Body of pancreas (tissue), 4 donors: ENCODE measurements at regions not wholly inside any gene's neighbourhood (a gene's known extent, or its start where the extent isn't known, plus 50 kb on each side); places are given as distances from the start of the nearest gene placed in this dataset.

ENCODE experiments used
- ATAC-seq: fragments of 150-250 bp; one replicate; pipeline ENCODE4 v1.9.1; 2016
- DNase-seq, 4 donors: peaks; one replicate each; pipeline ENCODE4 v3.0.0-alpha.2; 2019
- H3K27ac ChIP-seq, 4 donors: fragments of 200-600 bp; sonication (generic); 1 replicate in 3 of 4; 2 replicates in 1 of 4; pipeline versions ENCODE4 v1.5.1 to v1.6.1; 2016 to 2019; ENCODE audit warnings: mild to moderate bottlenecking in 1 of 4, mixed read lengths in 1 of 4, moderate library complexity in 1 of 4
- H3K27me3 ChIP-seq, 2 donors: fragments of 200-600 bp; sonication (generic); one replicate each; pipeline ENCODE4 v1.6.0; 2016; ENCODE audit warnings: mild to moderate bottlenecking in 1 of 2
- H3K36me3 ChIP-seq, 2 donors: fragments of 200-600 bp; sonication (generic); replicated peaks in 1 of 2; 2 replicates each; pipeline ENCODE4 v1.5.1; 2016; ENCODE audit warnings: low read depth in 2 of 2; ENCODE audit not compliant: insufficient read depth in 1 of 2
- H3K4me1 ChIP-seq: fragments of 200-600 bp; sonication (generic); one replicate; pipeline ENCODE4 v1.6.0; 2016
- H3K4me3 ChIP-seq, 2 donors: fragments of 200-600 bp; sonication (generic); 1 replicate in 1 of 2; 2 replicates in 1 of 2; pipeline ENCODE4 v1.5.1; 2016 to 2019
- H3K9me3 ChIP-seq, 3 donors: fragments of 200-600 bp; sonication (generic); 1 replicate in 2 of 3; 2 replicates in 1 of 3; pipeline ENCODE4 v1.5.1; 2016
- POLR2A ChIP-seq, 3 donors: fragments of 450-650 bp; IDR thresholded peaks; one replicate each; pipeline ENCODE4 v1.6.1; 2016; ENCODE audit warnings: antibody characterized with exemption in 3 of 3, mild to moderate bottlenecking in 2 of 3
- WGBS, 2 donors: methylation state at CpG; one replicate each; pipeline ENCODE4 v1.1.5; 2017; 5-methylcytosine and 5-hydroxymethylcytosine counted together
- intact Hi-C: fragments of 100-400 bp; cut with DNase I; formaldehyde crosslinking; loops from one replicate; pipeline ENCODE4 v1.15.1; 2023
- TF ChIP-seq, protein P1 (sequence below), 7 experiments: fragments of 450-650 bp in 4 of 7; fragments of 200-600 bp in 3 of 7; sonication (generic) in 3 of 7; IDR thresholded peaks; one replicate each; pipeline ENCODE4 v1.5.1; 2016 to 2019; ENCODE audit warnings: antibody characterized with exemption in 7 of 7

DNA sequence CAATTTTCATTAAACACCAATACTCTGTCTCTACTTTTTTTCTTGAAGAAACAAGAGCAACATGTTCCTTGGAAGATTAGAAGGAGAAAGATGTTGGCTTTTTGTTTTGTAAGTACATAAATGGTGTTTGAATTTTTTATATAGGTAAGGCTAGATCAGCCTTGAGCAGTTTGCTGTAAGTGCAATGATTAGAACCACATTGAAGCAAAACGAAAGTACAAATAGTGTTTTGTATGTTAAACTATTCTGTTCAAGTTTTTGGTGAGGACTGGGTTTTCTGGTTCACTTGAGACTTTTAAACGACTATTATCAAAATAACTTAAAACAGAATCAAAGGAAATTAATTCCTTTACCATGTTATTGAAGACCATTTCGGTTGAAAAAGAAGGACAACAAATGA is 162.9 kb upstream of the NRP1 start:
- DNase-seq = no peak
- no peaks in the 10 kb centered on the region for H3K4me1 ChIP-seq
- TF ChIP-seq, protein P1, sequence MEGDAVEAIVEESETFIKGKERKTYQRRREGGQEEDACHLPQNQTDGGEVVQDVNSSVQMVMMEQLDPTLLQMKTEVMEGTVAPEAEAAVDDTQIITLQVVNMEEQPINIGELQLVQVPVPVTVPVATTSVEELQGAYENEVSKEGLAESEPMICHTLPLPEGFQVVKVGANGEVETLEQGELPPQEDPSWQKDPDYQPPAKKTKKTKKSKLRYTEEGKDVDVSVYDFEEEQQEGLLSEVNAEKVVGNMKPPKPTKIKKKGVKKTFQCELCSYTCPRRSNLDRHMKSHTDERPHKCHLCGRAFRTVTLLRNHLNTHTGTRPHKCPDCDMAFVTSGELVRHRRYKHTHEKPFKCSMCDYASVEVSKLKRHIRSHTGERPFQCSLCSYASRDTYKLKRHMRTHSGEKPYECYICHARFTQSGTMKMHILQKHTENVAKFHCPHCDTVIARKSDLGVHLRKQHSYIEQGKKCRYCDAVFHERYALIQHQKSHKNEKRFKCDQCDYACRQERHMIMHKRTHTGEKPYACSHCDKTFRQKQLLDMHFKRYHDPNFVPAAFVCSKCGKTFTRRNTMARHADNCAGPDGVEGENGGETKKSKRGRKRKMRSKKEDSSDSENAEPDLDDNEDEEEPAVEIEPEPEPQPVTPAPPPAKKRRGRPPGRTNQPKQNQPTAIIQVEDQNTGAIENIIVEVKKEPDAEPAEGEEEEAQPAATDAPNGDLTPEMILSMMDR (IDR thresholded peaks at IDR 0.05) = no peak
- TF ChIP-seq POLR2A (IDR thresholded peaks at IDR 0.05) = no peak
- H3K27me3 ChIP-seq = no peaks in the 10 kb centered on the region
- no peak overlapping the region for H3K27ac ChIP-seq
- intact Hi-C loops = no loop called here
- H3K4me3 ChIP-seq = no peak overlapping the region
- no peak for ATAC-seq
- no peaks in the 10 kb centered on the region for H3K9me3 ChIP-seq
- WGBS, 2 donors = 63 to 66% methylated on average over 3 of the region's 3 CpGs
- no peaks in the 10 kb centered on the region for H3K36me3 ChIP-seq

DNA sequence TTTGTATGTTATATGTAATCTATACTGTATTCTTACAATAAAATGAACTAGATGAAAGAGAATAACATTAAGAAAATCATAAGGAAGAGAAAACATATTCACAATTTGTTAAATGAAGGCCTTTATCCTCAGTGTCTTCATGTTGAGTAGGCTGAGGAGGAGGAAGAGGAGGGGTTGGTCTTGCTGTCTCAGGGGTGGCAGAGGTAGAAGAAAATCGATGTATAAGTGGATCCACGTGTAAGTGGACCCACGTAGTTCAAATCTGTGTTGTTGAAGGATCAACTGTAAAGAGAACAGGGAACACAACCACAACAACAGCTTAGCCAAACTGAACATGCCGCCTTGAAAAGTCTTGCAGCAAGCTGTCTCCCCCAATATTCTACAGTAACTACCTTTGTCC is 161.6 kb upstream of the NRP1 start:
- 56 to 62% methylated on average over 4 of the region's 4 CpGs for WGBS, 2 donors
- Histone ChIP-seq H3K4me3 (no peak overlapping the region), H3K4me1 (no peaks in the 10 kb centered on the region), H3K9me3 (no peaks in the 10 kb centered on the region), H3K36me3 (no peaks in the 10 kb centered on the region), H3K27ac (no peak overlapping the region), H3K27me3 (no peaks in the 10 kb centered on the region)
- TF ChIP-seq, protein P1 (IDR thresholded peaks at IDR 0.05) = no peak
- no peak for TF ChIP-seq POLR2A (IDR thresholded peaks at IDR 0.05)
- DNase-seq = no peak
- ATAC-seq = no peak
- intact Hi-C loops = no loop called here

DNA sequence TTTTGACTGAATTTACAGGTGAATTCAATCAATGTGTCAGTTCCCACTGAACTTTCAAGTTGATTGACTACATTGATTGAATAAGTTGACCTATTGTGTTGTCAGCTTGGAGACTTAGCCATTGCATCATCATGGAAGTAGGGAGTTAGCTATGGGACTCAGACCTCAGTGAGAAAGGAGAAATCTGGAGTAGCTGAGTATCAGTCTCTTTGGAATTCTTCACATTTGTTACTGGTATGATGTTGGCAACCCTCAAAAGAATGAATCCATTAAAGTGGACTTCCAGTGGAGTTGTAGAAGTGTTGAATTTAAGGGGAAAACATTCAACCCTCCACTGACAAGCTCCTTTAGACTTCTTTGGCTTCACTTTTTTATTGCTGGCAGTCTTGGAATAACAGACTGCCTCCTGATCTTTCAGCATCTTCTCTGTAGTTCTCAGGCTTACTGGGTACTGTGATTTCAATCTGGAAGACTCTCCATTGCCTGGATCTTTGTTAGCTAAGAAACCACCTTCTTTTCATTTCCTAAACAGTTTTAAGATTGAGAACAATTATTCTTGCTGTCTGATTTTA is 160.3 kb upstream of the NRP1 start:
- no peak for ATAC-seq
- TF ChIP-seq POLR2A (IDR thresholded peaks at IDR 0.05) = no peak
- TF ChIP-seq, protein P1 (IDR thresholded peaks at IDR 0.05) = no peak
- H3K4me3 ChIP-seq = no peak overlapping the region
- intact Hi-C loops = no loop called here
- DNase-seq = no peak
- H3K27ac ChIP-seq = no peak overlapping the region
- no peaks in the 10 kb centered on the region for H3K9me3 ChIP-seq
- H3K4me1 ChIP-seq = no peaks in the 10 kb centered on the region
- no peaks in the 10 kb centered on the region for H3K36me3 ChIP-seq
- no peaks in the 10 kb centered on the region for H3K27me3 ChIP-seq

DNA sequence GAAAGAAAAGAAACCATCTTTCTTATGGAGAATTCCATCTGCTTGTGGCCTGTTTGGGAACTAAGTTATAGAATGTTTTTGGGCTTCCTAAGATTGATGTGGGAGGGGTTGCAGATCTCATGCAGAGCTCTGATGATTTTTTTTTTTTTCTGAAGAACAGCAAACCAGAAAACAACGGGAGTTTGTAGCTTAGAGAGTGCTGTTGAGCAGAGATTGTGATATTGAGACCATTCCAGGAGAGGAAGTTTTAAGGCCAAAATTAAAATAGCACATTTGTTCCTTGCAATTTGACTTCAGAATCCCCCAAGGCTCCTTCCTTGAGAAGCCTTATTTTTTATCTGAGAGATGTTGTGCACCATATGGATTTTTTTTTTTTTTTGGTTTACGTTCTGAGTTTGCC is 159.5 kb upstream of the NRP1 start:
- no peak overlapping the region for H3K4me3 ChIP-seq
- H3K4me1 ChIP-seq = no peaks in the 10 kb centered on the region
- TF ChIP-seq, protein P1 (IDR thresholded peaks at IDR 0.05) = no peak
- TF ChIP-seq POLR2A (IDR thresholded peaks at IDR 0.05) = no peak
- H3K27me3 ChIP-seq = no peaks in the 10 kb centered on the region
- no peaks in the 10 kb centered on the region for H3K36me3 ChIP-seq
- H3K27ac ChIP-seq = no peak overlapping the region
- WGBS, 2 donors = 57 to 65% methylated on average over 2 of the region's 2 CpGs
- intact Hi-C loops = no loop called here
- DNase-seq (no peak), ATAC-seq (no peak)
- H3K9me3 ChIP-seq = no peaks in the 10 kb centered on the region

DNA sequence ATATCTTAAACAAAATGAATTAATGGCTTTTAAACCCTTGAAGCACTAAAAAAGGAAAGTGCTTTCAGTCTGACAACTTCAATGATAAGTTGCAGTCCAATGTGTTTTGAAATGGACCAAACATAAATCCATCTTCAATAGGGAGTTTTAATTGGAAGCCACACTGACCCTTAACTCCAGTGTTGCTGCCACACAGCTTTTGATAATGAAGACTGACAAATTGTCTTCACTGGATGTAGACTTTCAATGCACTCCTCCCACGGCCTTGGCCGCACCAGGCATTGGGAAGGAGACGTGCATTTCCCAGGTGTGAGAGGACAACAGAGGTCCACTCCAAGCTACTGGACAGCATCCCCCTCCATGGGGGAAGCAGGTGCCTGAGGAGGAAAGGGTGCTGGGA is 159.0 kb upstream of the NRP1 start:
- ATAC-seq (no peak), DNase-seq (no peak)
- Histone ChIP-seq H3K27ac (no peak overlapping the region), H3K4me1 (no peaks in the 10 kb centered on the region), H3K27me3 (no peaks in the 10 kb centered on the region), H3K9me3 (no peaks in the 10 kb centered on the region), H3K36me3 (no peaks in the 10 kb centered on the region), H3K4me3 (no peak overlapping the region)
- no peak for TF ChIP-seq POLR2A (IDR thresholded peaks at IDR 0.05)
- TF ChIP-seq, protein P1 (IDR thresholded peaks at IDR 0.05) = no peak
- intact Hi-C loops = no loop called here
- 82 to 88% methylated on average over 3 of the region's 3 CpGs for WGBS, 2 donors
